Spleen (tissue), 11 donors: ENCODE measurements at regions not wholly inside any gene's neighbourhood (a gene's known extent, or its start where the extent isn't known, plus 50 kb on each side); places are given as distances from the start of the nearest gene placed in this dataset.
"Not testable (repeated sequence)": the region's sequence is repeated elsewhere in the genome, so short reads cannot be mapped to it uniquely, and the experiment has no call there.

Experiments used
- DNase-seq: peaks from one replicate; pipeline ENCODE4 v3.0.0-alpha.2; 2020
- H3K27ac ChIP-seq, 8 donors: fragments of 200-600 bp; sonication (generic) in 7 of 8; 1 replicate in 4 of 8; 2 replicates in 4 of 8; pipeline versions ENCODE4 v1.5.0 to v1.8.0; 2016 to 2021; ENCODE audit warnings: inconsistent platforms in 4 of 8, mild to moderate bottlenecking in 4 of 8, moderate library complexity in 1 of 8
- H3K27me3 ChIP-seq, 7 donors: fragments of 200-600 bp; sonication (generic) in 6 of 7; replicated peaks in 1 of 7; 1 replicate in 4 of 7; 2 replicates in 3 of 7; pipeline versions ENCODE4 v1.5.0 to v1.8.0; 2016 to 2021; ENCODE audit warnings: inconsistent platforms in 3 of 7, mild to moderate bottlenecking in 1 of 7
- H3K36me3 ChIP-seq, 6 donors: fragments of 200-600 bp; sonication (generic) in 5 of 6; 1 replicate in 4 of 6; 2 replicates in 2 of 6; pipeline versions ENCODE4 v1.5.0 to v1.8.0; 2016 to 2021; ENCODE audit warnings: inconsistent platforms in 2 of 6
- H3K4me1 ChIP-seq, 6 donors: fragments of 200-600 bp; sonication (generic) in 5 of 6; 1 replicate in 3 of 6; 2 replicates in 3 of 6; pipeline versions ENCODE4 v1.5.0 to v1.8.0; 2016 to 2021; ENCODE audit warnings: inconsistent platforms in 3 of 6
- H3K4me3 ChIP-seq, 8 donors: fragments of 200-600 bp; sonication (generic) in 7 of 8; 1 replicate in 4 of 8; 2 replicates in 4 of 8; pipeline versions ENCODE4 v1.5.0 to v1.8.0; 2016 to 2021; ENCODE audit warnings: inconsistent platforms in 4 of 8, mild to moderate bottlenecking in 4 of 8, moderate library complexity in 2 of 8
- H3K9me3 ChIP-seq, 8 donors: fragments of 200-600 bp; sonication (generic) in 7 of 8; 1 replicate in 4 of 8; 2 replicates in 4 of 8; pipeline versions ENCODE4 v1.5.0 to v1.8.0; 2016 to 2021; ENCODE audit warnings: inconsistent platforms in 4 of 8
- POLR2A ChIP-seq, 3 donors: fragments of 450-650 bp; IDR thresholded peaks; one replicate each; pipeline ENCODE4 v1.5.1; 2017; ENCODE audit warnings: antibody characterized with exemption in 3 of 3, mild to moderate bottlenecking in 1 of 3
- POLR2AphosphoS5 ChIP-seq, 3 donors: sonication (generic); formaldehyde crosslinking; IDR thresholded peaks; one replicate each; pipeline ENCODE4 v1.5.1; 2017; ENCODE audit warnings: antibody characterized with exemption in 3 of 3
- WGBS, 5 donors: extraction: QIAGEN DNeasy Blood & Tissue Kit in 3 of 5; methylation state at CpG; one replicate each; pipeline versions ENCODE4 v1.1.5 to v1.1.7; 2013 to 2018; 5-methylcytosine and 5-hydroxymethylcytosine counted together
- intact Hi-C: fragments of 100-400 bp; cut with DNase I; formaldehyde crosslinking; loops from one replicate; pipeline ENCODE4 v1.15.0; 2023; ENCODE audit warnings: low total_unique reads
- TF ChIP-seq, protein P1 (sequence below), 11 experiments: fragments of 200-600 bp in 7 of 11; fragments of 450-650 bp in 4 of 11; sonication (generic) in 4 of 11; IDR thresholded peaks in 8 of 11; conservative IDR thresholded peaks in 3 of 11; 1 replicate in 7 of 11; 2 replicates in 4 of 11; pipeline versions ENCODE4 v1.4.0 to v1.8.0; 2016 to 2021; ENCODE audit warnings: antibody characterized with exemption in 11 of 11, inconsistent platforms in 4 of 11, mild to moderate bottlenecking in 1 of 11
- donor health status: healthy with polysubstance abuse.
- donor health status: DM: no; HTN: no; CAD: no; lungs with moderate emphysema.
- donor health status: DM: no; HTN: no; CAD: no.
- donor health status: Bipolar disorder and iron deficiency.
- donor health status: healthy.
- donor health status: DM: no; HTN: no; CAD: no.
- donor health status: DM: yes; HTN: yes; CAD: no.

DNA sequence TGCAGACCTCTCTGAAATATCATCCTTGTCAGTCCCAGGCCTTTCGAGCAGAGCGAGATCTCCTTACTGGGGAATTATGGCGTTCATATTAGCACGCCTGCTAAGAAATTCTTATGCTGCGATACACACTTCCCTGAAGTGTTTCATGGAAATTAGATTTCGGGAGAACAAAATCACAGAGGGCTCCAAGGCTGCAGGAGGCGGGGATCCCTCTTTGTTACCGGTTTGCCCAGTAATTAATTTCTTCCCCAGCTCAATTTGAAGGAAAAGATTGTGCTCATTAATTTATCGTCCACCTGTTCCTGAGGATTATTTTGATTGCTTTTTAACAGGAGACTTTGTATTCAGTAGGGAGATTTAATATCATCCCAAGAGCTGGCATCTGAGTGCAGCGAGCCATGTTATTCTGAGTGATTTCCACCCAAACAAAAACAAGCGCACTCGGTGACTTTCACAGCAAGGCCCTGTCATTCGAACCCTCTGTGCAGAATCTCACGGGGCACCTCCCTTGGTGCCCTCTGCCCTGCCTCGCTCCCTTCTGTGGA is 202.3 kb upstream of the GALNT2 start:
- intact Hi-C loops, result no loop called here
- Histone ChIP-seq H3K4me3 (no peak overlapping the region), H3K27ac (no peak overlapping the region), H3K36me3 (no peaks in the 10 kb centered on the region), H3K27me3 (peaks cover 0 to 7% (median 0%) of the 10 kb centered on the region in 7 donors), H3K9me3 (no peaks in the 10 kb centered on the region), H3K4me1 (no peaks in the 10 kb centered on the region)
- 86 to 93% (median 90%) methylated on average over 15 of the region's 15 CpGs for WGBS, 5 donors
- no peak for TF ChIP-seq POLR2AphosphoS5 (IDR thresholded peaks at IDR 0.05)
- TF ChIP-seq, protein P1, sequence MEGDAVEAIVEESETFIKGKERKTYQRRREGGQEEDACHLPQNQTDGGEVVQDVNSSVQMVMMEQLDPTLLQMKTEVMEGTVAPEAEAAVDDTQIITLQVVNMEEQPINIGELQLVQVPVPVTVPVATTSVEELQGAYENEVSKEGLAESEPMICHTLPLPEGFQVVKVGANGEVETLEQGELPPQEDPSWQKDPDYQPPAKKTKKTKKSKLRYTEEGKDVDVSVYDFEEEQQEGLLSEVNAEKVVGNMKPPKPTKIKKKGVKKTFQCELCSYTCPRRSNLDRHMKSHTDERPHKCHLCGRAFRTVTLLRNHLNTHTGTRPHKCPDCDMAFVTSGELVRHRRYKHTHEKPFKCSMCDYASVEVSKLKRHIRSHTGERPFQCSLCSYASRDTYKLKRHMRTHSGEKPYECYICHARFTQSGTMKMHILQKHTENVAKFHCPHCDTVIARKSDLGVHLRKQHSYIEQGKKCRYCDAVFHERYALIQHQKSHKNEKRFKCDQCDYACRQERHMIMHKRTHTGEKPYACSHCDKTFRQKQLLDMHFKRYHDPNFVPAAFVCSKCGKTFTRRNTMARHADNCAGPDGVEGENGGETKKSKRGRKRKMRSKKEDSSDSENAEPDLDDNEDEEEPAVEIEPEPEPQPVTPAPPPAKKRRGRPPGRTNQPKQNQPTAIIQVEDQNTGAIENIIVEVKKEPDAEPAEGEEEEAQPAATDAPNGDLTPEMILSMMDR (IDR thresholded peaks at IDR 0.05 in 8 of 11, conservative IDR thresholded peaks at IDR 0.05 in 3 of 11), result no peak
- no peak for TF ChIP-seq POLR2A (IDR thresholded peaks at IDR 0.05)
- no peak for DNase-seq

DNA sequence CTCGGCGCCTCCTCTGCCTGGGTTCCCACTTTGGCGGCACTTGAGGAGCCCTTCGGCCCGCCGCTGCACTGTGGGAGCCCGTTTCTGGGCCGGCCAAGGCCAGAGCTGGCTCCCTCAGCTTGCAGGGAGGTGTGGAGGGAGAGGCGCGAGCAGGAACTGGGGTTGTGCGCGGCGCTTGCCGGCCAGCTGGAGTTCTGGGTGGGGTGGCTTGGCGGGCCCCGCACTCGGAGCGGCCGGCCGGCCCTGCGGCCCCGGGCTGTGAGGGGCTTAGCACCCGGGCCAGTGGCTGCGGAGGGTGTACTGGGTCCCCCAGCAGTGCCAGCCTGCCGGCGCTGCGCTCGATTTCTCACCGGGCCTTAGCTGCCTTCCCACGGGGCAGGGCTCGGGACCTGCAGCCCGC is 201.7 kb upstream of the GALNT2 start:
- WGBS, 5 donors, result 93 to 96% (median 94%) methylated on average over 28 to 32 of the region's 32 CpGs
- intact Hi-C loops, result not testable (repeated sequence)

DNA sequence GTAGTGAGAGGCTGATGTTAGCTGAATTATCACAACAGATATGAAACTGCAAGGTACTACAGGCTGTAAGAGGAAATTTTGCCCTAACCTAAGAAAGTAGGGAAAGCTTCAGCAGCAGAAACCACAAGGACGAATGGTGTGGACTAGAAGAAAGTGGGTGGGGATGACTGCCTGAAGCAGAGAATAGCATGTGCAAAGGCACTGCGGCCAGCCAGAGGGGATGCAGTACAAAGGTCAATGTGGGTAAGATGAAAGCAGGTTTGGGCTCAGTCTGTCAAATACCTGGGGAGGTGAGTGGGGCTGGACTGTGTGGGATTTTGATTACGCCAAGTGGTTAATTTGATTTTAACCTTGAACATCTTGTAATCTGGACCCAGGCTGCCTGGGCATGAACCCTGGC is 199.3 kb upstream of the GALNT2 start:
- H3K27me3 ChIP-seq, result peaks cover 0 to 7% (median 0%) of the 10 kb centered on the region in 7 donors
- intact Hi-C loops, result no loop called here
- no peak overlapping the region for H3K27ac ChIP-seq
- no peaks in the 10 kb centered on the region for H3K9me3 ChIP-seq
- TF ChIP-seq, protein P1 (IDR thresholded peaks at IDR 0.05 in 8 of 11, conservative IDR thresholded peaks at IDR 0.05 in 3 of 11), result no peak
- TF ChIP-seq POLR2A (IDR thresholded peaks at IDR 0.05), result no peak
- no peak for TF ChIP-seq POLR2AphosphoS5 (IDR thresholded peaks at IDR 0.05)
- no peak for DNase-seq
- 84 to 93% (median 89%) methylated on average over 3 of the region's 3 CpGs for WGBS, 5 donors
- no peaks in the 10 kb centered on the region for H3K4me1 ChIP-seq
- H3K36me3 ChIP-seq, result no peaks in the 10 kb centered on the region
- no peak overlapping the region for H3K4me3 ChIP-seq

More for the DNA sequence above, 201.7 kb upstream of the GALNT2 start:
- not testable (repeated sequence) for DNase-seq, H3K36me3 ChIP-seq, H3K4me1 ChIP-seq, H3K27me3 ChIP-seq, H3K9me3 ChIP-seq, H3K4me3 ChIP-seq, H3K27ac ChIP-seq

DNA sequence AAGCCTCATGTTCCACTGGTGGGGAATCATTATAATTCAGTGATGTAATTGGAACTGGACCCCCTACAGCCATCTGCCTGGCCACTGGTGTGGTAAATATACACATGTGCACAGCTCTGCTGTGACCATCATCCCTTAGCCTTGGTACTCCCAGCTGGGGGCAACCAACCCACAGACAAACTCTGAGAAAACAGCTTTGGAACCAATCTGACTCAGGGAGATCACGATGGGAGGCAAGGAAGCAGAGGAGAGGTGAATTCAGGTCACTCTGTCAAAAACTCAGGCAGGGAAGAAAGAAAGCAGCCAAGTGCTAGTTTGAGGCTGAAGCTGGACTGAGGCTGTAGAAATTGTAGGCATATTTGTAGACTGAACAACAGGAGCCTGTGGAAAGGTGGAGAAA is 197.8 kb upstream of the GALNT2 start:
- H3K9me3 ChIP-seq, result no peaks in the 10 kb centered on the region
- intact Hi-C loops, result no loop called here
- peaks cover 0 to 7% (median 0%) of the 10 kb centered on the region in 7 donors for H3K27me3 ChIP-seq
- H3K36me3 ChIP-seq, result no peaks in the 10 kb centered on the region
- no peaks in the 10 kb centered on the region for H3K4me1 ChIP-seq
- 48 to 78% (median 73%) methylated on average over 1 of the region's 1 CpG for WGBS, 5 donors
- H3K27ac ChIP-seq, result no peak overlapping the region
- no peak overlapping the region for H3K4me3 ChIP-seq
- TF ChIP-seq POLR2AphosphoS5 (IDR thresholded peaks at IDR 0.05) (no peak), POLR2A (IDR thresholded peaks at IDR 0.05) (no peak)
- TF ChIP-seq, protein P1 (IDR thresholded peaks at IDR 0.05 in 8 of 11, conservative IDR thresholded peaks at IDR 0.05 in 3 of 11), result no peak
- no peak for DNase-seq

DNA sequence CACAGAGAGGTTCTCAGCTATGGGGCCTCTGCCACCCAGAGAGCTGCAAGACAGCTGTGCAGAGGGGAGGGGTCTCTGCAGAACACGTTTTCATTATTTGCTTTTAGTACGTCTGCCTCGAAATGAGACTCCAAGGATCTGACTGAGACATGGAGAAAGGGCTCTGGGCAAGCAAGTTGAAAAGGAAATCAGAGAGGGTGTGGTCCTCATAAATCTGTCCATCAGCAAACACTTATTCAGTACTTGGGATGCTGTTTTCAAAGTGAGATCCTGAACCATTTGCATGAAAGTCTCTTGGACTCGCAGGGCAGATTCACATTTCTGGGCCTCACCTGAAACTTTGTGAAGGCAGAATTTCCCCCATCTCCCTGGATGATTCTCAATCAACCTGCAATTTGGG is 197.4 kb upstream of the GALNT2 start:
- DNase-seq, result no peak
- TF ChIP-seq POLR2A (IDR thresholded peaks at IDR 0.05), result no peak
- no peak for TF ChIP-seq POLR2AphosphoS5 (IDR thresholded peaks at IDR 0.05)
- TF ChIP-seq, protein P1 (IDR thresholded peaks at IDR 0.05 in 8 of 11, conservative IDR thresholded peaks at IDR 0.05 in 3 of 11), result no peak

More for the DNA sequence above, 197.4 kb upstream of the GALNT2 start:
- Histone ChIP-seq H3K27me3 (peaks cover 0 to 6% (median 0%) of the 10 kb centered on the region in 7 donors), H3K27ac (no peak overlapping the region), H3K9me3 (no peaks in the 10 kb centered on the region), H3K4me3 (no peak overlapping the region), H3K4me1 (no peaks in the 10 kb centered on the region), H3K36me3 (no peaks in the 10 kb centered on the region)
- 72 to 87% (median 76%) methylated on average over 4 of the region's 4 CpGs for WGBS, 5 donors
- intact Hi-C loops, result no loop called here
